Skeletal muscle tissue (tissue), 3 donors: ENCODE measurements at regions not wholly inside any gene's neighbourhood (a gene's known extent, or its start where the extent isn't known, plus 50 kb on each side); places are given as distances from the start of the nearest gene placed in this dataset.
A peak's percentile ranks its signal among the peaks of the same experiment; 100 is the strongest.

Experiments
- H3K27ac ChIP-seq: one replicate; pipeline ENCODE4 v1.7.0; 2013; ENCODE audit warnings: mild to moderate bottlenecking, low read depth, low read length, inconsistent platforms
- H3K27me3 ChIP-seq, 3 donors: one replicate each; pipeline ENCODE4 v1.7.0; 2013; ENCODE audit warnings: low read length in 3 of 3; ENCODE audit not compliant: control insufficient read depth in 3 of 3, insufficient read depth in 3 of 3
- H3K36me3 ChIP-seq, 3 donors: one replicate each; pipeline ENCODE4 v1.7.0; 2013; ENCODE audit warnings: low read length in 3 of 3; ENCODE audit not compliant: control insufficient read depth in 3 of 3, insufficient read depth in 3 of 3
- H3K4me1 ChIP-seq, 3 donors: one replicate each; pipeline ENCODE4 v1.7.0; 2013; ENCODE audit warnings: low read length in 3 of 3, mild to moderate bottlenecking in 3 of 3; ENCODE audit not compliant: control insufficient read depth in 3 of 3, insufficient read depth in 3 of 3
- H3K4me3 ChIP-seq, 3 donors: one replicate each; pipeline ENCODE4 v1.7.0; 2013; ENCODE audit warnings: low read length in 3 of 3
- H3K9ac ChIP-seq, 3 donors: one replicate each; pipeline ENCODE4 v1.7.0; 2013; ENCODE audit warnings: low read length in 3 of 3, mild to moderate bottlenecking in 3 of 3, moderate library complexity in 2 of 3, low read depth in 1 of 3
- H3K9me3 ChIP-seq, 3 donors: one replicate each; pipeline ENCODE4 v1.7.0; 2013; ENCODE audit warnings: low read length in 3 of 3; ENCODE audit not compliant: control insufficient read depth in 3 of 3
- donor health status: Osteomylitis.

- H3K9ac ChIP-seq: peak overlapping the region; percentile 34 to 78 (median 43)
- peaks cover 56 to 89% (median 75%) of the 10 kb centered on the region in 3 donors for H3K4me1 ChIP-seq
- peak overlapping the region in 2 of 3 donors; percentile 21 to 52 for H3K4me3 ChIP-seq
Observed at GRCh38 chr16:85162478-85163277, 50.4 kb upstream of the CIBAR2 start.

GRCh38 chr16:85163278-85164112 is 51.2 kb upstream of the CIBAR2 start:
- Histone ChIP-seq H3K27ac (peak overlapping the region; percentile 83), H3K4me3 (no peak overlapping the region), H3K27me3 (no peaks in the 10 kb centered on the region), H3K36me3 (no peaks in the 10 kb centered on the region), H3K4me1 (peaks cover 58 to 89% (median 75%) of the 10 kb centered on the region in 3 donors), H3K9ac (peak overlapping the region in 1 of 3 donors; percentile 25), H3K9me3 (no peaks in the 10 kb centered on the region)

More at GRCh38 chr16:85162478-85163277, 50.4 kb upstream of the CIBAR2 start:
- Histone ChIP-seq H3K27ac (peak overlapping the region; percentile 83), H3K36me3 (no peaks in the 10 kb centered on the region), H3K27me3 (no peaks in the 10 kb centered on the region), H3K9me3 (no peaks in the 10 kb centered on the region)

- Histone ChIP-seq H3K4me3 (no peak overlapping the region), H3K4me1 (peaks cover 52 to 82% (median 68%) of the 10 kb centered on the region in 3 donors), H3K9ac (no peak overlapping the region), H3K27me3 (no peaks in the 10 kb centered on the region), H3K27ac (no peak overlapping the region), H3K36me3 (no peaks in the 10 kb centered on the region), H3K9me3 (no peaks in the 10 kb centered on the region)
Observed at GRCh38 chr16:85164431-85164830, 52.2 kb upstream of the CIBAR2 start.

GRCh38 chr16:85164838-85165516 is 52.7 kb upstream of the CIBAR2 start:
- Histone ChIP-seq H3K4me3 (no peak overlapping the region), H3K9ac (peak overlapping the region in 1 of 3 donors; percentile 40), H3K4me1 (peaks cover 48 to 79% (median 65%) of the 10 kb centered on the region in 3 donors), H3K9me3 (no peaks in the 10 kb centered on the region), H3K27ac (no peak overlapping the region), H3K27me3 (no peaks in the 10 kb centered on the region), H3K36me3 (no peaks in the 10 kb centered on the region)

GRCh38 chr16:85165781-85166180 is 53.5 kb upstream of the CIBAR2 start:
- H3K9me3 ChIP-seq: no peaks in the 10 kb centered on the region
- no peak overlapping the region for H3K9ac ChIP-seq
- no peak overlapping the region for H3K4me3 ChIP-seq
- H3K4me1 ChIP-seq: peaks cover 48 to 78% (median 65%) of the 10 kb centered on the region in 3 donors
- H3K36me3 ChIP-seq: no peaks in the 10 kb centered on the region
- no peaks in the 10 kb centered on the region for H3K27me3 ChIP-seq
- H3K27ac ChIP-seq: no peak overlapping the region

- H3K9ac ChIP-seq: no peak overlapping the region
- no peaks in the 10 kb centered on the region for H3K9me3 ChIP-seq
- peaks cover 50 to 78% (median 68%) of the 10 kb centered on the region in 3 donors for H3K4me1 ChIP-seq
- no peaks in the 10 kb centered on the region for H3K36me3 ChIP-seq
- no peak overlapping the region for H3K4me3 ChIP-seq
- H3K27ac ChIP-seq: no peak overlapping the region
- no peaks in the 10 kb centered on the region for H3K27me3 ChIP-seq
Observed at GRCh38 chr16:85166281-85166680, 54.0 kb upstream of the CIBAR2 start.

GRCh38 chr16:85166699-85167588 is 54.7 kb upstream of the CIBAR2 start:
- no peaks in the 10 kb centered on the region for H3K9me3 ChIP-seq
- H3K27me3 ChIP-seq: no peaks in the 10 kb centered on the region
- peaks cover 53 to 78% (median 74%) of the 10 kb centered on the region in 3 donors for H3K4me1 ChIP-seq
- H3K9ac ChIP-seq: no peak overlapping the region
- no peaks in the 10 kb centered on the region for H3K36me3 ChIP-seq
- no peak overlapping the region for H3K27ac ChIP-seq
- no peak overlapping the region for H3K4me3 ChIP-seq

GRCh38 chr16:85167589-85168537 is 55.6 kb upstream of the CIBAR2 start:
- Histone ChIP-seq H3K4me1 (peaks cover 53 to 78% (median 75%) of the 10 kb centered on the region in 3 donors), H3K36me3 (no peaks in the 10 kb centered on the region), H3K9me3 (no peaks in the 10 kb centered on the region), H3K27me3 (no peaks in the 10 kb centered on the region), H3K27ac (peak overlapping the region; percentile 65), H3K4me3 (no peak overlapping the region), H3K9ac (peak overlapping the region in 2 of 3 donors; percentile 59 to 64)
